Uterus (tissue), 3 donors: ENCODE measurements at regions not wholly inside any gene's neighbourhood (a gene's known extent, or its start where the extent isn't known, plus 50 kb on each side); places are given as distances from the start of the nearest gene placed in this dataset.

ENCODE experiments used
- DNase-seq, 2 donors: peaks; one replicate each; pipeline ENCODE4 v3.0.0-alpha.2; 2019 to 2020
- H3K27ac ChIP-seq, 2 donors: fragments of 200-600 bp; sonication (generic); 1 replicate in 1 of 2; 2 replicates in 1 of 2; pipeline ENCODE4 v1.5.1; 2016 to 2018
- H3K27me3 ChIP-seq, 2 donors: fragments of 200-600 bp; sonication (generic); one replicate each; pipeline ENCODE4 v1.5.1; 2018 to 2019; ENCODE audit warnings: control low read depth in 1 of 2
- H3K36me3 ChIP-seq, 2 donors: fragments of 200-600 bp; sonication (generic); one replicate each; pipeline ENCODE4 v1.5.1; 2019; ENCODE audit warnings: control low read depth in 1 of 2
- H3K4me1 ChIP-seq, 2 donors: fragments of 200-600 bp; sonication (generic); one replicate each; pipeline ENCODE4 v1.5.1; 2018 to 2019; ENCODE audit warnings: control low read depth in 1 of 2
- H3K4me3 ChIP-seq, 2 donors: fragments of 200-600 bp; sonication (generic); 1 replicate in 1 of 2; 2 replicates in 1 of 2; pipeline ENCODE4 v1.5.1; 2018 to 2019; ENCODE audit warnings: mild to moderate bottlenecking in 1 of 2
- H3K9me3 ChIP-seq, 2 donors: fragments of 200-600 bp; sonication (generic); one replicate each; pipeline ENCODE4 v1.5.1; 2019; ENCODE audit warnings: control low read depth in 1 of 2
- POLR2A ChIP-seq, 2 donors: fragments of 450-650 bp; IDR thresholded peaks; one replicate each; pipeline ENCODE4 v1.6.1; 2016; ENCODE audit warnings: antibody characterized with exemption in 2 of 2, mild to moderate bottlenecking in 1 of 2, moderate library complexity in 1 of 2
- intact Hi-C: fragments of 100-400 bp; cut with DNase I; formaldehyde crosslinking; loops from one replicate; pipeline ENCODE4 v1.15.1; 2023; ENCODE audit warnings: low total_unique reads
- TF ChIP-seq, protein P1 (sequence below), 4 experiments: fragments of 200-600 bp in 2 of 4; fragments of 450-650 bp in 2 of 4; sonication (generic) in 2 of 4; IDR thresholded peaks; one replicate each; pipeline ENCODE4 v1.5.1; 2016 to 2019; ENCODE audit warnings: antibody characterized with exemption in 4 of 4, mild to moderate bottlenecking in 2 of 4, moderate library complexity in 1 of 4
- donor health status: DM: yes; HTN: yes; CAD: no.

DNA sequence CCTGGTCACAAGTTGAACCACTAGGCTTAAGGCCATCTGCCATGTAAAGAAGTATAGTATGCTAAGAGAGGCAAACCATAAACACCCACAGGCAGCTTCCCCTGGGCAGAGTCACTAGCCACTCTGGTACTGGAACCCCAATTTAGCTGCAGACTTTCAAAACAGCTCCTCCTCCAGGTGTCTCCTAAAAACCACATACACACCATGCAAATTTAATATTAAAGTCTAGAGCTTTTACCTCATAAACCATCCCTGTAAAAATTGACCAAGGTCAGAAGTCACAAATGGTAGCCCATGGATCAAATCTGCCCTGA lies 99.1 kb upstream of the STT3B start:
- no peaks in the 10 kb centered on the region for H3K27me3 ChIP-seq
- no peaks in the 10 kb centered on the region for H3K36me3 ChIP-seq
- intact Hi-C loops = no loop called here
- TF ChIP-seq, protein P1, sequence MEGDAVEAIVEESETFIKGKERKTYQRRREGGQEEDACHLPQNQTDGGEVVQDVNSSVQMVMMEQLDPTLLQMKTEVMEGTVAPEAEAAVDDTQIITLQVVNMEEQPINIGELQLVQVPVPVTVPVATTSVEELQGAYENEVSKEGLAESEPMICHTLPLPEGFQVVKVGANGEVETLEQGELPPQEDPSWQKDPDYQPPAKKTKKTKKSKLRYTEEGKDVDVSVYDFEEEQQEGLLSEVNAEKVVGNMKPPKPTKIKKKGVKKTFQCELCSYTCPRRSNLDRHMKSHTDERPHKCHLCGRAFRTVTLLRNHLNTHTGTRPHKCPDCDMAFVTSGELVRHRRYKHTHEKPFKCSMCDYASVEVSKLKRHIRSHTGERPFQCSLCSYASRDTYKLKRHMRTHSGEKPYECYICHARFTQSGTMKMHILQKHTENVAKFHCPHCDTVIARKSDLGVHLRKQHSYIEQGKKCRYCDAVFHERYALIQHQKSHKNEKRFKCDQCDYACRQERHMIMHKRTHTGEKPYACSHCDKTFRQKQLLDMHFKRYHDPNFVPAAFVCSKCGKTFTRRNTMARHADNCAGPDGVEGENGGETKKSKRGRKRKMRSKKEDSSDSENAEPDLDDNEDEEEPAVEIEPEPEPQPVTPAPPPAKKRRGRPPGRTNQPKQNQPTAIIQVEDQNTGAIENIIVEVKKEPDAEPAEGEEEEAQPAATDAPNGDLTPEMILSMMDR (IDR thresholded peaks at IDR 0.05) = no peak
- TF ChIP-seq POLR2A (IDR thresholded peaks at IDR 0.05) = no peak
- H3K9me3 ChIP-seq = no peaks in the 10 kb centered on the region
- DNase-seq = no peak
- no peaks in the 10 kb centered on the region for H3K4me1 ChIP-seq
- H3K27ac ChIP-seq = no peak overlapping the region
- H3K4me3 ChIP-seq = no peak overlapping the region

DNA sequence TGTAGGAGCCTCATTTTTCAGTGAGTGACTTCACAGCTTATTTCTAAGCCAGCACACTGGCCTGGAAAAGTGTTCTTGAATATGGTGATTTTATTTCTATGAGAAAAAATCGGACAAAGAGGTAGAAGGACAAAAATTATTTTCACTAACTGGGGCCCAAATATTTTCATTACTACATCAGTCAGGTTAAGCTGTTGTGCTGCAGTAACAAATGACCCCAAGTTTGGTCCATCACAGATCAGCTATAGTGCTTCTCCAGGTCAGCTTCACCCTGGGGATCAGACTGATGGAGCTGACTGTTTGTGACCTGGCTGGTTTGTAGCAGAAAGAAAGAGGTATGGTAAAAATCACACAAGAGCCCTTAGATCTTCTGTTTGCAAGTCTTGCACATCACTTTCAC lies 97.9 kb upstream of the STT3B start:
- intact Hi-C loops = no loop called here
- Histone ChIP-seq H3K36me3 (no peaks in the 10 kb centered on the region), H3K27ac (no peak overlapping the region), H3K27me3 (no peaks in the 10 kb centered on the region), H3K4me1 (no peaks in the 10 kb centered on the region), H3K9me3 (no peaks in the 10 kb centered on the region), H3K4me3 (no peak overlapping the region)
- TF ChIP-seq, protein P1 (IDR thresholded peaks at IDR 0.05) = no peak
- TF ChIP-seq POLR2A (IDR thresholded peaks at IDR 0.05) = no peak
- DNase-seq = no peak

DNA sequence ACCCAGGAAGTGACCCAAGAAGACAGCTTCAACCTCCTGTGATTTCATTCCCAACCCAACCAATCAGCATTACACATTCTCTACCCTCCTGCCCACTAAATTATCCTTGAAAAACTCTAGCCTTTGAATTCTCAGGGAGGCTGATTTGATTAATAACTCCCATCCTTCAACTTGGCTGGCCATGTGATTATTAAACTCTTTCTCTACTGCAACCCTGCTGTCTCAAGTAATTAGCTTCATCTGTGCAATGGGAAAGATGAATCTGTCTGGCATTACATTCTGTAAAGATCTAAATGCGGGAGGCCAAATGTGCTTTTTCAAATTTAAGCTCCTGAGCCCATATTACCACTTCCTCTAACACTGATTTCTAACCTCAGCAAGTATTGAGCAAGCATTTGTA lies 95.9 kb upstream of the STT3B start:
- DNase-seq = no peak
- intact Hi-C loops = no loop called here
- H3K27me3 ChIP-seq = no peaks in the 10 kb centered on the region
- no peaks in the 10 kb centered on the region for H3K36me3 ChIP-seq
- no peaks in the 10 kb centered on the region for H3K9me3 ChIP-seq
- no peak overlapping the region for H3K4me3 ChIP-seq
- H3K27ac ChIP-seq = no peak overlapping the region
- no peaks in the 10 kb centered on the region for H3K4me1 ChIP-seq
- no peak for TF ChIP-seq POLR2A (IDR thresholded peaks at IDR 0.05)
- TF ChIP-seq, protein P1 (IDR thresholded peaks at IDR 0.05) = no peak

DNA sequence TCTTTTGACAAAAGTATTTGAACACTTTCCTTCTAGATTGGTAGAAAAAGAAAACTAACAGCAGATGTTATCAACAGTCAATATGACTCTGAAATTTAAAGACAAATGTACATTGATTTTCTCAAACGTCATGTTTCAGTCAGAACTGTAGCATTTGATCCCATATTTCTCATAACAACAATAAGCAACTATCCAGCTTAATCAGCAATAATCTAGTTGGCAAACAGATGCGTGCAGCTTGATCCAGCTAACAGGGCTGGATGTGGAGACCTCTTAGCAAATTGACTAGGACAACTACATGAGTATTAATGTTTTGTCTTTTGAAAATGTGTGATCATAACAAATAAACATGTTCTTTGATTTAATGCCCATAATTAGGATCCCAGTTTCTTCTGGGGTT lies 94.0 kb upstream of the STT3B start:
- TF ChIP-seq POLR2A (IDR thresholded peaks at IDR 0.05) = no peak
- TF ChIP-seq, protein P1 (IDR thresholded peaks at IDR 0.05) = no peak
- H3K36me3 ChIP-seq = no peaks in the 10 kb centered on the region
- intact Hi-C loops = no loop called here
- H3K9me3 ChIP-seq = no peaks in the 10 kb centered on the region
- DNase-seq = no peak
- H3K4me3 ChIP-seq = no peak overlapping the region
- no peaks in the 10 kb centered on the region for H3K4me1 ChIP-seq
- no peak overlapping the region for H3K27ac ChIP-seq
- H3K27me3 ChIP-seq = no peaks in the 10 kb centered on the region

DNA sequence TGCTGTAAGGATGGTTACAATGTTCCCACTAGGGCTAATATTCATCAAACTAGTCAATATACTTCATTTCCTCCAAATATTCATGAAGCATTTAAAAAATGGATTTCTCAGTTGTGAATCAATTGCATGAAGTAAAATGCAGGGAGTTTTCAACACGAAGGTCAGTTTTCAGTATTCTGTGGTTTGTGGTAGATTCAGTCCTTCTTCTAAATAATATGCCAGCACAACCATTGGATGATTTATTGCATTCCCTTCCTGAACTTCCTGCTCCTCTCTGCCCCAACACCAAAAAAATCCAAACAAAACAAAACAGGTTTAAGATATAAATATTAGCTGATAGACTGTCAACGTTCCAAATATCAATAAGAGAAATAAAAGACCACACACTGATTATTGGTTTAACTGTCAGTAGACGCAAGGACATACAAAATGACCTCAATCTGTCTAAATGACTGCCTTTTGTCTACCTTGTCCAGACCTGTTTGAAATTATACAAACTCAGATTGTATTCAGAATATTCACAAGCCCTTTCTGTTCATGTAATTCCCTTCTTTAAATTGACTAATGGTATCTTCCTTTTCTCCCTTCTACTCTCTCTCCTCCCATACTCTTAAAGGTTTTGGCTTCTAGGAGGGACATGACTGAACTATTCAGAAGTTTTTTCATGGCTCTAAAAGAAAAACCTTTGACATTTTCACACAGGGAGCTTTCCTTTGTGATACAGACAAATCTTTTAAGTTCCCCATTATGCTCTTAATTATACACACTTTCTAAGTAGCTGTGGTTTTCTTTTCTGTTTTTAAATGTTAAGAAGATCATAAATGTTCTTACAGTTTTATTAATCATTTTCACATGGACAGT lies 92.6 kb upstream of the STT3B start:
- no peak overlapping the region for H3K27ac ChIP-seq
- no peak for TF ChIP-seq POLR2A (IDR thresholded peaks at IDR 0.05)
- TF ChIP-seq, protein P1 (IDR thresholded peaks at IDR 0.05) = no peak
- H3K4me3 ChIP-seq = no peak overlapping the region
- H3K4me1 ChIP-seq = no peaks in the 10 kb centered on the region
- no peaks in the 10 kb centered on the region for H3K27me3 ChIP-seq
- no peaks in the 10 kb centered on the region for H3K9me3 ChIP-seq
- no peaks in the 10 kb centered on the region for H3K36me3 ChIP-seq
- no peak for DNase-seq
- intact Hi-C loops = no loop called here
